ENCODE measurements at regions not wholly inside any gene's neighbourhood (a gene's known extent, or its start where the extent isn't known, plus 50 kb on each side); places are given as distances from the start of the nearest gene placed in this dataset.

GRCh38 chr9:107703651-107704050 is 214.1 kb upstream of the KLF4 start:
- Histone ChIP-seq H3K14ac (ENCODE audit: insufficient read depth, low read length) (no peak overlapping the region), H4K8ac (replicated peaks; ENCODE audit: insufficient read length, low read depth, low read length) (no peak overlapping the region), H3K23ac (ENCODE audit: insufficient read length, low read depth, low read length) (no peak overlapping the region), H3T11ph (ENCODE audit: low read length) (no peak overlapping the region), H2BK15ac (ENCODE audit: low read depth, low read length) (no peak overlapping the region), H3K23me2 (ENCODE audit: insufficient read length, low read depth, low read length, poor library complexity, severe bottlenecking) (no peaks in the 10 kb centered on the region), H2AK5ac (ENCODE audit: insufficient read length, low read length) (no peak overlapping the region), H2BK20ac (ENCODE audit: low read depth, low read length, poor library complexity, severe bottlenecking) (no peak overlapping the region), H3K9ac (ENCODE audit: extremely low read depth, insufficient read length, low read length) (no peak overlapping the region), H3K18ac (ENCODE audit: insufficient read length, low read depth, low read length) (no peak overlapping the region), H3K79me2 (ENCODE audit: insufficient read depth, low read length) (no peaks in the 10 kb centered on the region), H2BK12ac (ENCODE audit: insufficient read length, low read depth, low read length) (no peak overlapping the region), H4K91ac (ENCODE audit: insufficient read length, low read depth, low read length) (no peak overlapping the region), H3K27me3 (ENCODE audit: insufficient read depth, low read length) (no peaks in the 10 kb centered on the region), H3K9me3 (ENCODE audit: control insufficient read depth, low read depth, low read length) (no peaks in the 10 kb centered on the region), H3K56ac (ENCODE audit: insufficient read length, low read depth, low read length) (no peak overlapping the region), H2BK120ac (ENCODE audit: low read depth, low read length, poor library complexity, severe bottlenecking) (no peak overlapping the region), H3K4me2 (ENCODE audit: insufficient read depth, insufficient read length, low read length) (no peak overlapping the region), H3K79me1 (ENCODE audit: insufficient read depth, low read depth, low read length, poor library complexity, severe bottlenecking) (no peaks in the 10 kb centered on the region), H2BK5ac (ENCODE audit: insufficient read length, low read length) (no peak overlapping the region), H2AFZ (ENCODE audit: low read length) (no peak overlapping the region), H4K20me1 (ENCODE audit: control insufficient read depth, insufficient read depth, insufficient read length) (no peaks in the 10 kb centered on the region), H3K4ac (ENCODE audit: low read depth, low read length) (no peak overlapping the region), H3K4me1 (ENCODE audit: insufficient read depth, low read length) (no peaks in the 10 kb centered on the region), H3K27ac (ENCODE audit: insufficient read length, low read depth, low read length) (no peak overlapping the region), H4K5ac (ENCODE audit: insufficient read length, low read depth, low read length) (no peak overlapping the region)
- Mint-ChIP-seq H3K27ac (no peak overlapping the region), H3K9me3 (no peaks in the 10 kb centered on the region; a peak in 1 of 5 replicates), H3K4me3 (no peak overlapping the region), H3K4me1 (peaks cover 0 to 5% of the 10 kb centered on the region in 2 experiments; a peak in 3 of 4 replicates), H3K27me3 (ENCODE audit: low read depth) (no peaks in the 10 kb centered on the region; the same call in 1 of the 2 replicates), H3K36me3 (ENCODE audit: insufficient read depth in 1 of 3, low read depth in 3 of 3) (no peaks in the 10 kb centered on the region; a peak in 3 of 7 replicates)
- no peak for DNase-seq
- TF ChIP-seq CTCF (conservative IDR thresholded peaks at IDR 0.05): no peak
